HG02642 (cell line): ENCODE measurements at regions not wholly inside any gene's neighbourhood (a gene's known extent, or its start where the extent isn't known, plus 50 kb on each side); places are given as distances from the start of the nearest gene placed in this dataset.

Experiments used
- ATAC-seq: cut with Tn5 transposase; IDR thresholded peaks from one replicate; pipeline ENCODE4 v1.9.1; 2021; ENCODE audit warnings: mild to moderate bottlenecking; ENCODE audit not compliant: unreplicated experiment, poor library complexity

DNA sequence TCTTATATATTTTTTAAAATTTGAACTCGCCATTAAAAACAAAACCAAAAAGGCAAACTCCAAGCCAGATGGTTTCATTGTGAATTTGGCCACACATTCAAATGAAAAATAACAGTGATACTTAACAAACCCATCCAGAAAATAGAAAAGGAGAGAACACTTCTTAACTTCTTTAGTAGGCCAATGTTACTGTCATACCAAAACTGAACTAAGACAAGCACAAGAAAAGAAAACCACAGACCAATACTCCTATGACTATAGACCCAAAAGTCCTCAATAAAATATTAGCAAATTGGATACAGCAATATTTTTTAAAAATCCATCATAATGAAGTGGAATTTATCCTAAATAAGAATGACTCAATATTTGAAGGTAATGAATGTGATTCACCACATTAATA, 73.5 kb upstream of the ALDH1A3 start:
- ATAC-seq = no peak

DNA sequence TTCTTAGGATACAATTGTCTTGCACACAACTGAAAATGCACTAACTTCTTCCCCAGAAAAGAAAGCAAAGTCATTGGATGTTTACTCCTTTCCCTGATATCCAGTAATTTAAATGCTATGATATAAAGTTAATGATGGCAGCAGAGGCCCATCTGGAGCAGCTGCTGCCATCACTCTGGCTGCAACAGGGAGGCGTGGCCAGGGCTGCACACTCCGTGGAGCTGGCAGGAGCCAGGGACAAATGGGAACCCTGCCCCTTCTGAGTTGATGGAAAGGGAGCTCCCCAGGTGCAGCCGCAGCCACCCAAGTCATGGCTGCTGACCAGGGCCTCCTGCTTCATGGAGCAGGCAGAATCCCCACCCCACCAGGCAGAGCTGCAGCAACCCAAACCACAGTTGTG, 72.6 kb upstream of the ALDH1A3 start:
- no peak for ATAC-seq

DNA sequence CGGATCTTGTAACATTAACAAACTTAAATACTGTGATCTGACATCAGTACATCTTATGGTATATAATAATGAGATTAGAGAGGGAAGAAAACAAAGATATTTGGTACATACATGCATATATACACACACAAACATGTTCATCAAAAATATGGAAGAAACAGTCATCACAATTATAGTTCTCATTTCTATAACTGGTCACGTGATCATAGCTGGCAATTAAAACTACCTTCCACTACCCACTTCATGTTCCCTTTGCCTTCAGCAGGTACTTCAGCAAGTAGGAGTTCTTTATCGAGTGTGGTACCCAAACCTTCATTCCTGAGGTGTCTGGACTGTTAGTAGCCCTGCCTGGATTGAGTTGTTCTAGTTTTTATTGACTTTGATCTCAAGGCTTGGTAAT, 70.9 kb upstream of the ALDH1A3 start:
- ATAC-seq = no peak

- ATAC-seq = no peak
Measured at GRCh38 chr15:100809151-100809550, 70.5 kb upstream of the ALDH1A3 start.

DNA sequence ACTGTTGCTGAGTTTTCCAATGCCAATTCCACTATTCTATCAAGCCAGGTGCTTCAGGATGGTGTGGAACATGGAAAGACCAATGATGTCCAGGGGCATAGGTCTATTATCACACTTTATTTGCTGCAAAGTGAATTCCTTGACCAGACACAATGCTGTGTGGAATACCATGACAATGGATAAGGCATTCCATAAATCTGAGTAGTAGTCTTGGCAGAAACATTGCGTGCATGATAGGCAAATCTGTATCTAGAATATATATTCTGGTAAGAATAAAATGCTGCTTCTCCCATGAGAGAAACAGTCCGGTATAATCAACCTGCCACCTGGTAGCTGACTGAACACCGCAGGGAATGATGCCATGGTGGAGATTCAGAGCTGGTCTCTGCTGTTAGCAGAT, 70.0 kb upstream of the ALDH1A3 start:
- ATAC-seq = no peak

GRCh38 chr15:100810229-100810628, 69.4 kb upstream of the ALDH1A3 start:
- no peak for ATAC-seq

DNA sequence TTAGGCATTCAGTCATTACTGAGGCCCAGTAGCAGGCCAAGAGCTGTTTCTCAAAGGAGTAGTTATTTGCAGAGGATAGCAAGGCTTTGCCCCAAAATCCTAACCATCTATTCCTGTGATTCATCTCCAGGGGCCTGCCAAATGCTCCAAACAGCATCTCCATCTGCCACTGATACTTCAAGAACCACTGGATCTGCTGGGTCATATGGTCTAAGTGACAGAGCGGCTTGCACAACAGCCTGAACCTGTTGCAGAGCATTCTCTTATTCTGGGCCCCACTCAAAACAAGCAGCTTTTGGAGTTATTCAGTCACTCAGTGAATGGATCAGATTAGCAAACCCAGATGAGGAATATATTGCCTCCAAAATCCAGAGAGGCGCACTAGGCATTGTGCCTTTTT, 68.8 kb upstream of the ALDH1A3 start:
- no peak for ATAC-seq

DNA sequence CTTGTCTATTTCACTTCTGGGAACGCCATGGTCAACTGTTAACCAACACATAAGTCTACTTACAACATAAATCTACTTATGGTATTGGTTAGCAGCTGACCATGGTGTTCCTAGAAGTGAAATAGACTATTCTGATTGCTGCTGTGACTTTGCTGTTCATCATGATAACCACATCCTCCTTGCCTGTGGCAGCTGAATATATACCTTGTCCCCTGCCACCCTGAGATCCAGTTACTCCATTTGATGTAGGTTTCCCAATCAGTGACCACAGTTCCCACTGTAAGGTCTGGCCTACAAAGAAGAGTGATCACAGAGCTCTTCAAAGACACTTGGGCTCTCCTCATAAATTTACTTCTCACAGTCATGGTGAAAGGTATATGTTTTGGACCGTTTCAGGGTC, 66.8 kb upstream of the ALDH1A3 start:
- no peak for ATAC-seq

DNA sequence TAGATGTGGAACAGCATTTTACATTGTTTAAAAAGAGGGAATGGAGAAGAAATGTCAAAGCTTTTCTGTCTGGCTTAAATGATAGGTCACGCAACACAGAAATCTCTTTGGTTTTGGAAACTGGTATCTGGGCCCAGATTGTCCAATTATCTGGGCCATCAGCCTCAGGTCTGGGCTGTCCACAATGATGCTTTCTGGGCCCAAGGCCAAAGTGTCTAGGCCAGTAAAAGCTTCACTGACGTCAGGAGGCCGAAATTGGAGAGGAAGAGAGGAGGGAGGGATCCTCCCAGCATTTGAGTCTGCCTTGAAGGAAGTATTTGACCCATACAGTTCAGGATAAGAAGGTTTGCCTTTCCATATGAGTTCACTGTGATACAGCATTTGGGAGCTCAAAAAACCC, 60.7 kb upstream of the ALDH1A3 start:
- ATAC-seq = no peak

DNA sequence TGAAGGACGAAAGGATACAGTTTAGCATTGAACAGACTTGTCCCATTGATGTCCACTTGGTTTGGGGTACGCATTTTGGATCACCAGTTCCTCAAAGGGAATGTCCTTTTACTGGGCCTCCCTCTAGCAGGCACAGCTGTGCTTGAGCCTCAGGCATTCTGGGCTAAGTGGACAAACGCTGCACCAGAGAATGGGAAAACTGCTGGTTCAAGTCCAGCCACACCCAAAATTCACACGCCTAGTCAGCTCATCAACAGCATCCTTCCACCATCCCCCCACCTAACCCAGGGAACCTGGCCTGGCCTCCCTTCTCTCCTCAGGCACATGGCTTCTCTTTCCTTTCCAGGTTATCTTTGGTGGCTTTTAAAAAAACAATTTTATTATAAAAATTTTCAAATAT, 59.1 kb upstream of the ALDH1A3 start:
- ATAC-seq = no peak

- no peak for ATAC-seq
Measured at GRCh38 chr15:100821327-100821726, 58.3 kb upstream of the ALDH1A3 start.

GRCh38 chr15:100824211-100824610, 55.4 kb upstream of the ALDH1A3 start:
- no peak for ATAC-seq

DNA sequence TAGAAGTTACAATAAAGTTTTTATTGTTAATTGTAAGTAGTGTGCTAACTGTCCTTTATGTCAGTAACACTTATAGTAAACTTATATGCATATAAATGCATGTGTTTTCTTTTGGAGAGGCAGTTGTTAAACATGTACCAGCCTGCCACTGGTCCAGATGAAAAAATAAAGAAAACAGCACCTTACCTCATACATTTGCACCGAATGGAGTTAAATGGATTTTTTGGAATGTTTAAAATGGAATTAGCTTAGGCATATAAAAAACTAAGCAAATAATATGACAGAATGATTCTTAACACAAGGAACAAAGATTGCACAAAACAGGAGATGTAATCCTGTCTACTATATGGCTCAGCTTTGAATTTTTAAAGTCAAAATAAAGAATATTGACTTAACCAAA, 50.2 kb upstream of the ALDH1A3 start:
- ATAC-seq = no peak
